Endothelial cell of umbilical vein (primary cell): ENCODE measurements at regions not wholly inside any gene's neighbourhood (a gene's known extent, or its start where the extent isn't known, plus 50 kb on each side); places are given as distances from the start of the nearest gene placed in this dataset.

Experiments used
- BruUV-seq: library from RNA; stranded (reverse); fragments of 400-500 nt; replicated peaks from 2 replicates; lab custom pipeline; 2021; lab: Mats Ljungman, UMichigan
- CTCF ChIA-PET: fragments of 300-600, 350-600 bp; sonication (Branson Sonifier 250); formaldehyde crosslinking; loops from one replicate; lab custom pipeline; 2021; ENCODE audit warnings: antibody characterized with exemption, inconsistent platforms; lab: Charles Lee
- POLR2A ChIA-PET: fragments of 300-600, 350-600 bp; sonication (Branson Sonifier 250); formaldehyde crosslinking; loops from one replicate; lab custom pipeline; 2021; ENCODE audit warnings: antibody characterized with exemption, inconsistent platforms; lab: Charles Lee
- DNase-seq: peaks from one replicate; pipeline ENCODE4 v3.0.0-alpha.2; 2011; ENCODE audit warnings: low read depth, low spot score
- FAIRE-seq: peaks from 2 replicates; lab custom pipeline; 2011; peaks lifted over from hg19 to GRCh38; lab: Jason Lieb, UNC
- H2AFZ ChIP-seq: 2 replicates; pipeline ENCODE4 v1.6.0; 2012; ENCODE audit warnings: low read depth, low read length, control low read depth, inconsistent platforms
- H3K27ac ChIP-seq: 2 replicates; pipeline ENCODE4 v1.5.1; 2011; ENCODE audit warnings: low read depth, mild to moderate bottlenecking, control low read depth, low read length, moderate library complexity; ENCODE audit not compliant: insufficient read depth
- H3K27me3 ChIP-seq, 2 experiments: 2 replicates each; pipeline versions ENCODE4 v1.6.0 to v1.6.1; 2011; ENCODE audit warnings: low read length in 2 of 2, mixed read lengths in 1 of 2; ENCODE audit not compliant: control insufficient read depth in 2 of 2, insufficient read depth in 2 of 2
- H3K36me3 ChIP-seq, 2 experiments: 2 replicates in 1 of 2; 3 replicates in 1 of 2; pipeline ENCODE4 v1.5.1; 2011; ENCODE audit warnings: low read length in 2 of 2, mild to moderate bottlenecking in 1 of 2, moderate library complexity in 1 of 2; ENCODE audit not compliant: control insufficient read depth in 2 of 2, insufficient read depth in 2 of 2; ENCODE audit errors: extremely low read depth in 1 of 2
- H3K4me1 ChIP-seq: 3 replicates; pipeline ENCODE4 v1.5.1; 2011; ENCODE audit warnings: mild to moderate bottlenecking, low read length; ENCODE audit not compliant: control insufficient read depth, insufficient read depth; ENCODE audit errors: extremely low read depth
- H3K4me2 ChIP-seq: 2 replicates; pipeline ENCODE4 v1.6.1; 2011; ENCODE audit warnings: low read length, control low read depth, mixed read lengths; ENCODE audit not compliant: insufficient read depth
- H3K4me3 ChIP-seq, 3 experiments: fragments of 200-600 bp in 1 of 3; sonication (generic), shearing (Covaris generic) in 1 of 3; replicated peaks in 1 of 3; 2 replicates each; pipeline ENCODE4 v1.5.1; 2011 to 2016; ENCODE audit warnings: control low read depth in 3 of 3, low read length in 3 of 3, mild to moderate bottlenecking in 2 of 3, inconsistent platforms in 1 of 3, low read depth in 1 of 3, moderate library complexity in 1 of 3; ENCODE audit not compliant: insufficient read depth in 1 of 3
- H3K79me2 ChIP-seq: 2 replicates; pipeline ENCODE4 v1.6.0; 2012; ENCODE audit warnings: low read length, inconsistent platforms; ENCODE audit not compliant: control insufficient read depth, insufficient read depth
- H3K9ac ChIP-seq: replicated peaks from 2 replicates; pipeline ENCODE3; 2011; ENCODE audit warnings: low read length, control low read depth; ENCODE audit not compliant: insufficient read depth; ENCODE audit errors: extremely low read depth
- H3K9me1 ChIP-seq: replicated peaks from 3 replicates; pipeline ENCODE4 v1.6.0; 2011; ENCODE audit warnings: mild to moderate bottlenecking, low read length; ENCODE audit not compliant: control insufficient read depth, insufficient read depth; ENCODE audit errors: extremely low read depth
- H3K9me3 ChIP-seq: replicated peaks from 2 replicates; pipeline ENCODE4 v1.5.1; 2012; ENCODE audit warnings: low read length, inconsistent platforms; ENCODE audit not compliant: control insufficient read depth, insufficient read depth
- H4K20me1 ChIP-seq: replicated peaks from 2 replicates; pipeline ENCODE3; 2011; ENCODE audit warnings: mild to moderate bottlenecking, low read length; ENCODE audit not compliant: control insufficient read depth, insufficient read depth; ENCODE audit errors: extremely low read depth
- EZH2 ChIP-seq: IDR thresholded peaks from 2 replicates; pipeline ENCODE4 v1.6.1; 2012; ENCODE audit warnings: borderline replicate concordance, low read depth, mild to moderate bottlenecking, moderate library complexity, low read length, inconsistent platforms; ENCODE audit not compliant: severe bottlenecking
- FOS ChIP-seq: IDR thresholded peaks from 2 replicates; pipeline ENCODE4 v1.6.1; 2011; ENCODE audit warnings: mild to moderate bottlenecking, low read length, moderate library complexity, borderline replicate concordance; ENCODE audit not compliant: insufficient read depth
- GATA2 ChIP-seq: IDR thresholded peaks from 2 replicates; pipeline ENCODE4 v1.7.0; 2011; ENCODE audit warnings: low read depth, mild to moderate bottlenecking, moderate library complexity, mixed read lengths, low read length; ENCODE audit not compliant: insufficient read length, insufficient read depth
- JUN ChIP-seq: IDR thresholded peaks from 2 replicates; pipeline ENCODE4 v1.6.1; 2011; ENCODE audit warnings: borderline replicate concordance, low read depth; ENCODE audit not compliant: insufficient read length, insufficient read depth
- MYC ChIP-seq: IDR thresholded peaks from one replicate; pipeline ENCODE4 v1.6.1; 2011; ENCODE audit warnings: mild to moderate bottlenecking, low read depth, low read length
- POLR2A ChIP-seq: IDR thresholded peaks from 2 replicates; pipeline ENCODE4 v1.6.1; 2012; ENCODE audit warnings: low read depth, mild to moderate bottlenecking, control low read depth, low read length
- POLR2AphosphoS5 ChIP-seq: IDR thresholded peaks from 2 replicates; pipeline ENCODE4 v1.6.1; 2012; ENCODE audit warnings: low read depth, mild to moderate bottlenecking, control low read depth, low read length, moderate library complexity; ENCODE audit not compliant: insufficient read depth
- dilution Hi-C: fragments of 300-500 bp; cut with MboI; formaldehyde crosslinking; loops from one replicate; pipeline ENCODE4 v1.15.0; 2019; ENCODE audit warnings: low sequenced_read_pairs; ENCODE audit not compliant: extremely low pct_ligation_motif_present
- intact Hi-C: fragments of 100-400 bp; cut with micrococcal nuclease; formaldehyde crosslinking; loops from one replicate; pipeline ENCODE4 v1.10.0; 2022
- TF ChIP-seq, protein P1 (sequence below), 2 donors: IDR thresholded peaks; 1 replicate in 1 of 2; 2 replicates in 1 of 2; pipeline ENCODE4 v1.5.1; 2011; ENCODE audit warnings: low read length in 2 of 2, mild to moderate bottlenecking in 2 of 2, moderate library complexity in 2 of 2, control low read depth in 1 of 2, inconsistent platforms in 1 of 2, low read depth in 1 of 2; ENCODE audit not compliant: insufficient read depth in 1 of 2; ENCODE audit errors: extremely low read depth in 1 of 2
- TF ChIP-seq, protein P2 (sequence below): IDR thresholded peaks from 2 replicates; pipeline ENCODE4 v1.6.1; 2011; ENCODE audit not compliant: insufficient read depth, insufficient read length

DNA sequence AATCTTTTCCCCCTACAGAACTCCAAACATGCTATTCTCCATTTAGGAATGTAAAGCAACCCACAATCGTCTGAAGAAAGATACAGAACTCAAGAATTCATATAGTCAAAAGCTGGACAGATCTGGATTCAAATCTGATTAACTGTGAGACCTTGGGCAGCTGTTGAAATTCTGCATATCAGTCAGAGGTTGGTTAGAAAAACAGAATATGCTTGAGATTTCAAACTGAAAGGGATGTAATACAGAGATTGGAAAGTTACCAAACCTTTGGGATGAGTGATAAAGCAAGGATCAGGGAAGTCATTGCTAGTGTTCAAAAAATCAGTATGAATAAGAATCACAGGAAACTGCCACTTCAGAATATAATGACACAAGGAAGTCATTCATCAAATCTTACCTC, 406.6 kb downstream of the HTR7 start:
- peak; percentile 84 for TF ChIP-seq GATA2
- peak; percentile 19 for TF ChIP-seq FOS
- TF ChIP-seq, protein P1, sequence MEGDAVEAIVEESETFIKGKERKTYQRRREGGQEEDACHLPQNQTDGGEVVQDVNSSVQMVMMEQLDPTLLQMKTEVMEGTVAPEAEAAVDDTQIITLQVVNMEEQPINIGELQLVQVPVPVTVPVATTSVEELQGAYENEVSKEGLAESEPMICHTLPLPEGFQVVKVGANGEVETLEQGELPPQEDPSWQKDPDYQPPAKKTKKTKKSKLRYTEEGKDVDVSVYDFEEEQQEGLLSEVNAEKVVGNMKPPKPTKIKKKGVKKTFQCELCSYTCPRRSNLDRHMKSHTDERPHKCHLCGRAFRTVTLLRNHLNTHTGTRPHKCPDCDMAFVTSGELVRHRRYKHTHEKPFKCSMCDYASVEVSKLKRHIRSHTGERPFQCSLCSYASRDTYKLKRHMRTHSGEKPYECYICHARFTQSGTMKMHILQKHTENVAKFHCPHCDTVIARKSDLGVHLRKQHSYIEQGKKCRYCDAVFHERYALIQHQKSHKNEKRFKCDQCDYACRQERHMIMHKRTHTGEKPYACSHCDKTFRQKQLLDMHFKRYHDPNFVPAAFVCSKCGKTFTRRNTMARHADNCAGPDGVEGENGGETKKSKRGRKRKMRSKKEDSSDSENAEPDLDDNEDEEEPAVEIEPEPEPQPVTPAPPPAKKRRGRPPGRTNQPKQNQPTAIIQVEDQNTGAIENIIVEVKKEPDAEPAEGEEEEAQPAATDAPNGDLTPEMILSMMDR (IDR thresholded peaks at IDR 0.05; ENCODE audit: extremely low read depth in 1 of 2, insufficient read depth in 1 of 2, low read depth in 1 of 2, low read length in 2 of 2), result no peak
- no peak for TF ChIP-seq MYC
- CTCF ChIA-PET, result interaction anchor here (0.8 to 1.5 kb wide), 4 partner anchors 10 to 303 kb away, joined by 3 to 4 read pairs (median 4); no protein-coding TSS in a partner anchor
- no peak overlapping the region for H3K27ac ChIP-seq

GRCh38 chr10:90458054-90458453, 399.8 kb downstream of the HTR7 start:
- TF ChIP-seq POLR2AphosphoS5 (no peak), EZH2 (no peak), FOS (no peak), MYC (no peak), GATA2 (no peak), POLR2A (no peak), JUN (no peak)
- TF ChIP-seq, protein P1 (IDR thresholded peaks at IDR 0.05; ENCODE audit: extremely low read depth in 1 of 2, insufficient read depth in 1 of 2, low read depth in 1 of 2, low read length in 2 of 2), result no peak
- TF ChIP-seq, protein P2, sequence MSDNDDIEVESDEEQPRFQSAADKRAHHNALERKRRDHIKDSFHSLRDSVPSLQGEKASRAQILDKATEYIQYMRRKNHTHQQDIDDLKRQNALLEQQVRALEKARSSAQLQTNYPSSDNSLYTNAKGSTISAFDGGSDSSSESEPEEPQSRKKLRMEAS, result no peak
- dilution Hi-C loops (no loop called here), intact Hi-C loops (no loop called here)
- ChIA-PET CTCF (no interaction called here), POLR2A (no interaction called here)
- no peak for FAIRE-seq
- Histone ChIP-seq H3K79me2 (no peaks in the 10 kb centered on the region), H3K9me1 (no peaks in the 10 kb centered on the region), H4K20me1 (no peaks in the 10 kb centered on the region), H3K4me2 (no peak overlapping the region), H3K4me1 (peaks cover 3% of the 10 kb centered on the region), H3K4me3 (no peak overlapping the region), H3K36me3 (no peaks in the 10 kb centered on the region), H3K27me3 (peaks cover 2 to 10% of the 10 kb centered on the region in 2 experiments), H3K27ac (no peak overlapping the region), H3K9ac (no peak overlapping the region), H2AFZ (no peak overlapping the region), H3K9me3 (no peaks in the 10 kb centered on the region)
- DNase-seq, result no peak
- BruUV-seq, result no TSS peak

More for the DNA sequence above, 406.6 kb downstream of the HTR7 start:
- Histone ChIP-seq H3K79me2 (no peaks in the 10 kb centered on the region), H3K27me3 (peaks cover 0 to 4% of the 10 kb centered on the region in 2 experiments), H3K36me3 (no peaks in the 10 kb centered on the region), H3K4me2 (no peak overlapping the region), H3K9me3 (no peaks in the 10 kb centered on the region), H4K20me1 (no peaks in the 10 kb centered on the region), H3K4me3 (no peak overlapping the region), H3K4me1 (peaks cover 17% of the 10 kb centered on the region), H3K9me1 (no peaks in the 10 kb centered on the region), H2AFZ (no peak overlapping the region), H3K9ac (no peak overlapping the region)
- BruUV-seq, result no TSS peak
- FAIRE-seq, result peak; percentile 55
- peak; percentile 60 for DNase-seq
- POLR2A ChIA-PET, result no interaction called here
- dilution Hi-C loops, result no loop called here
- intact Hi-C loops, result loop anchor here (2.0 kb wide), 1 partner anchor 20 kb away; no protein-coding TSS in a partner anchor
